ENCODE measurements at regions not wholly inside any gene's neighbourhood (a gene's known extent, or its start where the extent isn't known, plus 50 kb on each side); places are given as distances from the start of the nearest gene placed in this dataset.

DNA sequence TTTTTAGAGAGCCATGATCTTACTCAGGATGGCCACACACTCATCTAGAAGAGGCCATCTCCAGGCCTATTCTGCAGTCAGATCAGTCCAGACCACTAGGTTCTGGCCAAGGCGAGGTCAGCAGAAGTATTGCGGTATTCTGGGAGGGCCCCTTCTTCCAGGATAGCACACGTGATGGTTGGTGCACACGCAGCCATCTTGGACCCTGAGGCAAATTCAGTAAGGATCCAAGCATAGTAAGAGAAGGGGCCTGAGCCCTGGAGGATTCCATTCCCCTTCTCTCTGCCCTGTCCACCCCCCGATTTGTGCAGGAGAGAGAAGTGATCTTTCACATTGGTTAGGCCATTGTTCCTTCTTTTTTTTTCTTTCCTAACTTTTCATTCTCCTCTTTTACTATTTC lies 957.9 kb downstream of the BRD1 start:
- no peak for TF ChIP-seq CTCF (conservative IDR thresholded peaks at IDR 0.05; ENCODE audit: low read depth, low read length)
- no peak for TF ChIP-seq EZH2 (IDR thresholded peaks at IDR 0.05; ENCODE audit: low read length, unreplicated experiment)
- TF ChIP-seq EZH2phosphoT487 (IDR thresholded peaks at IDR 0.05; ENCODE audit: borderline replicate concordance, low read length): no peak

All from PC-3 (cell line).